ENCODE measurements at regions not wholly inside any gene's neighbourhood (a gene's known extent, or its start where the extent isn't known, plus 50 kb on each side); places are given as distances from the start of the nearest gene placed in this dataset.

DNA sequence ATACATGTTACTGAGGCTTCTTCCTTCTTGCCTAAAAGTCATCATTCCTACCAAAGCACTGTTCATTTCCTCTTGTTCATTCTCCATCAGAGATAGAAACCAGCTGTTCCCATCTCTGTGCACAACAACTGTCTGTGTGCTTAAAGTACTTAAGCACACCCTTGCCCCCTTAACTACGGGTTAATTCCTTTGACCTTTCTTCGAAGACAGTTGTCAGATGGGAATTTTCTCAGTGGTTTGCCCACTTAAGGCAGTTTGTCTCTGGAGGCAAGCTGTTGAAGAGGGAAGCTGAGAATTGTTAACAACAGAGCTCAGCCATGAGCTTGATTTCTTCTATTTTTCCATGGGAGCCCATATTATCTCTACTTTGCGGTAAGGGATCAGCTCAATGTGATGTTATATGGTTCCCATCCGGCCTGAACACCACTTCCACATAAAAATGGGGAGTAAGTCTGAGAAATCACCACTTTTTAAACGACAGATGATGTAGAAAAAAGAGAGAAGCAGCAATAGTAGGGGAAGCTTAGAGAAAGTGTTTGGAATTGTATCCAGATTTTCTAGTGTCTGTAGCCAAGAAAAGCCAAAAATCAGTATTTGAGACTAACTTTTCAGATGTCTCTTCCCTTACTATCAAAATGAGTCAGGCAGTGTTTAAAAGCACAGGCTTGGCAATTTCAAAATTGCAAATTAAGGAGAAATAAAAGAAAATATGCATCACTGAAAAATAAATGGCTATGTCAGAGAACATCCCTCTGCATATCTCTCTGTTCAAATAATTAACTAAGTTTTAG, 194.4 kb downstream of the SLIT2 start:
- peak; percentile 62 for DNase-seq (ENCODE audit: low read depth)

DNA sequence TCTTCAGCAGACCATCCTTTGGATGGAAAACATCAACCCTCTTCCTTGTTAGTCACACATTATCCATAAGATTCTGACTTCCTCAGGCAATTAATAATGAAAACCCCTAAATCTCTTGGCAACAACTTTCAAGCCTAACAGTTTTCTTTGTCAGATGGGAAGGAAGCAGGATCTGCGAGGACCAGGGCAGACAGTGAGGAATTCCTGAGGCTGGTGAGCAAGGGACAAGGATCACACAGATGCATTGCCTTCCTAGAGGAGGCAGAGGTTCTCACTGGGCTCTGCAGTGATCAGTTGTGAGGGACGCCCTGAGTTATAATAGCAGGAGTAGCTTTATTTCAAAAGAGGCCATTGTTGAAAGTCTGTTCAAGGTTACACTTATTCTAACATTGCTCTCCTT, 195.4 kb downstream of the SLIT2 start:
- no peak for DNase-seq (ENCODE audit: low read depth)

- DNase-seq (ENCODE audit: low read depth), result no peak
These were observed 200.3 kb downstream of the SLIT2 start for GRCh38 chr4:20451986-20452385.

- DNase-seq (ENCODE audit: low read depth), result no peak
These were observed 202.8 kb downstream of the SLIT2 start for GRCh38 chr4:20454515-20454914.

GRCh38 chr4:20456407-20456806, 204.7 kb downstream of the SLIT2 start:
- DNase-seq (ENCODE audit: low read depth), result no peak

- no peak for DNase-seq (ENCODE audit: low read depth)
These were observed 210.9 kb downstream of the SLIT2 start for GRCh38 chr4:20462426-20463175.

DNA sequence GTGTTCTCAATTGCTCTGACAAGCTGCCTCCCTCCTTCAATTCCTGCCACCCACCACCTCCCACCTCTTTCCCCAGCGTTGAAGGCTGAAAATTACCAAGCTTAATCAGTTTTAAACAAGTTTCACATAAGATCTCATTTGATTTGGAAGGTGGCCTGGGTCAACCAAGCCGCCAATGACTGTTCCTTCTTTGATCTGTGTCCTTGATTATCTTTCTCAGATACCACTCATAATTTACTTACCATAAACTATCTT, 211.4 kb downstream of the SLIT2 start:
- no peak for DNase-seq (ENCODE audit: low read depth)

GRCh38 chr4:20464381-20464780, 212.7 kb downstream of the SLIT2 start:
- no peak for DNase-seq (ENCODE audit: low read depth)

DNA sequence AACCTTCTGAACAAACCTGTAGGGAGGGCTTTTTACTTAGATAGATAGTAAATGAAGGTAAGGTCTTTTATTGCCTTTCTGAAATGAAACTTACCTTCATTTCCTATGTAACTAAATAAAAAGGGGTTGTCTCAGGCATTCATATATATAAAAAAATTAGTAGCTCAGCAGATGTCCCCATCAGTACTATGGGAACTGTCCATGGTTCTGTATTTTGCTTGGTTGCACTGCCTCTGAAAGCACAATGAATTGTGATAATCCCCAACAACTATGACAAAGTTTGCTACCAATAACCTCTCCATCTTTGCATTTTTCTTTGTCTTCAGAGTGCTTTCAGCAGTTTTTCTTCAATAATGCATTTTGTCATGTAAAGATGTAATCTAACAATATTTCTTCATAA, 222.4 kb downstream of the SLIT2 start:
- DNase-seq (ENCODE audit: low read depth), result peak; percentile 74

DNA sequence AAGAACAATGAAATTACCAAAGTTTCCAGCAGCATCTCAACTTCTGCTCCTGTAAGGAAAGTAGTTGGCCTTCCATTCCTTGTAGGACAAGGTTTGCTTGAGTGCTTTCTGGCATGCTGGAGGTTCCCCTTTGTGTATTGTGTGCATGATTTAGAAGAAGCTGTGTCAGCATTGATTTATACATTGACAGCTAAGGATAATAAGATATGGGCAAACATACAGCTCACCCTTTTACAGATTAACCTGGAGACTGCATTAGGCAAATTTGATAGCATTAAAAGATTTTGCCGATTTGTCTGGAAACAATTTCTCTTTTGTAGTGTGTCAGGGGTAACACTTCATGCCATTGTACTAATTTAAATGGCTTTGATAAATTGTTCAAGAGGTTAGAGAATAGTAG, 221.8 kb upstream of the PACRGL start:
- no peak for DNase-seq (ENCODE audit: low read depth)

DNA sequence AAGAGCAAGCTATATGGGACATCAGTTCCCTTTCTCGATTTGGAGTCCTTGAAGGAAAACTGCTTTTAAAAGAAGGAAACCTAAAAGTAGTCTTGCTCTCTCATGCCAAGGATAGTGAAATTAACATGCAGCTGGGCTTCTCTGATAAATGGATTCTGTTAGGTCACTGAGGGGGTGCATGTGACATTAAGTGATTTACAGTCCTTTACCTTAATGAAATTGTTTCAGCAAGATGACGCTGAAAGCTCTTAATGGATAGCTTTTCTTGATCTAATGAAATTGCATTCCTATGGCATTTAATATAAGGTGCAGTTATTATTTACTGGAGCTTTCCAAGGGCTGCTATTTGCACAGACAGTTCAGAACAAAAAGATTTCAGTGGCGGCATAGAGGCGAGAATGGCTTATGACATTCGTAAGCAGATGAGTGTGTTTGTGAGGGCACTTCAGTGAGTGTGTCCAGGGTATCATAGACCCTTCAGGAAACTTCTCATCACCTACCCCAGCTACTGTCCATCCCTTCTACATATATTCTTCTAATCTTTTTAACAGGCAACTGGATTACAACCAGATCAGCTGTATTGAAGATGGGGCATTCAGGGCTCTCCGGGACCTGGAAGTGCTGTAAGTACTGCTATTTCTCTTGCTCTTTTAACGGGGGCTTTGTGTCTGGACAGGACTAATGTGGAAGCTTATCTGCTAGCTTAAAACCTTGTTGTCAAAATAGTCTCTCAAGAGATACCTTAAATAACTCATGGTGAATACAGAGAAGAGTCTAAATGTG, 219.9 kb upstream of the PACRGL start:
- no peak for DNase-seq (ENCODE audit: low read depth)

GRCh38 chr4:20483416-20483815, 216.8 kb upstream of the PACRGL start:
- DNase-seq (ENCODE audit: low read depth), result no peak

- DNase-seq (ENCODE audit: low read depth), result no peak
These were observed 213.8 kb upstream of the PACRGL start for GRCh38 chr4:20486433-20486832.

GRCh38 chr4:20487446-20487845, 212.8 kb upstream of the PACRGL start:
- no peak for DNase-seq (ENCODE audit: low read depth)

DNA sequence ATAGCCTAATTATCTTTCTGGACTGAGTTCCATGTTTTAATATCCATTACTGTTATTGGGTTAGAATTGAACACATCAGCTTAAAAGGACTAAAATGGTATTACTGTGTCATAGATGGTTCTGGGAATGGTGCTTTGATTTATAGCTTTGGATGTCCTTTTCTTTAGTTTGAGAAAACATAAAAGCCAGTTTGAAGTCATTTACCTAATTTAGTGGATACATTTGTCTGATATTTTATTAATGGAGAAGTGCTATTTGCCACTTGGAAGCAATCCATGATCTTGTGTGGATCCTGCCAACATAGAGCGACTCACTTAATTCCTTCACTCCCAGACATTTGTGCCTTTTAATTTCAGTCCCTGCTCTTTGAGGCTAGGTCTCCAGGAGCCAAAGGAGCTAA, 212.4 kb upstream of the PACRGL start:
- peak; percentile 24 for DNase-seq (ENCODE audit: low read depth)

- DNase-seq (ENCODE audit: low read depth), result peak; percentile 24
These were observed 209.5 kb upstream of the PACRGL start for GRCh38 chr4:20490734-20491133.

DNA sequence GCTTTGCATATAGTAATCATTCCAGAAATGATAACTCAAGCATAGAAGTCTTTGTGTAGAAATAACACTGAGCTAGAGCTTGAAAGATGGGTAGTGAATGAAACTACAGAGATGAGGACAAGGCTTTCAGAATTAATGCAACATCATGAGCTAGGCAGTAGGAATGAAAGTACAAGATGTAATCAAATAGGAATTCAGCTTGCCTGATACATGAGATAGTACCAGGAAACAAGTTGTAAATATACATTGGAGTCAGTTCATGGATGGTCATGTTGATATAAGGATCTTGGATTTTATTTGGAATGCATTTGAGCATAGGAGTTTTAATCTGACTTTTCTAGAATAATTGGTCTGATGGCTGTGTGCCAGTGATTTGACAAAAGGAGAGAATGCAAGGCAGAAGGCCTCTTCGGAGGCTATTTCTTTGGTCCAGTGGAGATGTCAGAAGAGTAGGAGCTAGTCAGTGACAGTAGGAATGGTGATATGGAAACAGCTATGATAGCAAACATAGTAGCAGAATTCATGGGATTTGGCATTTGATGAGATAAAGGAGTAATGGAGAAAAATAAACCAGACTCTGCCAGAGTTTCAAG, 206.4 kb upstream of the PACRGL start:
- DNase-seq (ENCODE audit: low read depth), result no peak

- no peak for DNase-seq (ENCODE audit: low read depth)
These were observed 204.2 kb upstream of the PACRGL start for GRCh38 chr4:20496068-20496467.

DNA sequence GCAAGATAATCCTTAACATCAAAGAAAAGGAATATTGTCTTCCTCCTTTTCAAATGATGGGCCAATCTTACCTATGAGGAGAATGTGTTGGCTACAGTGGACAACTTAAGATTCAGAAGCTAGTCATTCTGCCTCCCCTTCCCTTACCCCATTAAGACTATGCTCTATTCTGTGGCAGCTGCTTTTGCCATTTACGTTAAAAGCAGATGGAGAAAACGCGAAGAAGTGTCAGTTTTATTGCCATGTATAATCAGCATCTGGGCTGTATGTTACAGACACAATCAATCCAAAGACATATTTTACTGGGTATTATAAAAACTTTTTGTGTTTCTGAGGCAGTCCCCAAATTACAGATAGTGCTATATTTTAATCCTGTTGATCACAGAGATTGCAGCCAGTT, 196.1 kb upstream of the PACRGL start:
- no peak for DNase-seq (ENCODE audit: low read depth)

DNA sequence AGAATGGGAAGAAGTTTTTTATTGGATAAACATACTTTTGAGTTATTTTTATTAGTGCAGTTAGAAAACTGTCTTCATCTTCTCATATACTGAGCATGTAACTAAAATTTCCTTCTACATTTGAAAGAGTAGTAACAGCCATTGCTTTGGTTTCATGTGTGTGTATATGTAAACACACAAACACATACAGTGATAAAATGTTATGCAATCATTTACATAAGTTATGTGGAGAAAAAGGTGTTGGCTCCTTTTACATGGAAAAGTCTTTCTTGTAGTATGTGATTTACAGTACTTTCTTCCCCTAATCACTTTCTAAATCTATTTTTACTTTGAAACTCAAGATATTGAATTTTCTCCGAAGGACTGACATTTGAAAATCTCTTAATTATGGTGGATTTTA, 194.3 kb upstream of the PACRGL start:
- DNase-seq (ENCODE audit: low read depth), result no peak

DNA sequence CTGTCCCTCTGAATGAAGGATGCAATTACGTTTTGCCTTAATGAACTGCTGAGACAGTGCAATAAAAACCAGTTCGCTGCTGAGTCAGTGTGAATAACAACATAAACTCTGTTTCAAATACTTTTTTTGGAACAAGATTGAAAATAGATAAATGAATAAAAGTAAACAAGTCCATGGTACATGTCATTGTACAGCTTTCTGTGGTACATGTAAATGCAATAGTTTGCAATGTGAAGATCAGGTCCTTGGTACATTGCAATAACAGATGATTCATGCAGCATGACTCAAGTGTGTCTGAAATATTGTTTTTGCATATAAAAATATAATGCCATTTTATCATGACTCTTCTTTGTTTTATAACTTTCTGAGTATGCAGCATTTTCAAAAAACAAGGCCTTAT, 193.4 kb upstream of the PACRGL start:
- DNase-seq (ENCODE audit: low read depth), result peak; percentile 12

- no peak for DNase-seq (ENCODE audit: low read depth)
These were observed 190.9 kb upstream of the PACRGL start for GRCh38 chr4:20509315-20509714.
